K562 (cell line): ENCODE measurements at regions not wholly inside any gene's neighbourhood (a gene's known extent, or its start where the extent isn't known, plus 50 kb on each side); places are given as distances from the start of the nearest gene placed in this dataset.

Experiments used
- ATAC-seq: fragments of 200-7000 bp; cut with Tn5 transposase; 3 replicates; pipeline ENCODE4 v1.9.1; 2020; ENCODE audit warnings: moderate library complexity
- BruUV-seq: library from RNA; stranded (reverse); fragments of 400-500 nt; replicated peaks from 2 replicates; lab custom pipeline; 2021; lab: Mats Ljungman, UMichigan
- CTCF ChIA-PET: fragments of 300-600 bp; formaldehyde crosslinking; extraction: SDS; loops from one replicate; lab custom pipeline; 2021; ENCODE audit warnings: low intra/inter-chr PET ratio; lab: Yijun Ruan, JAX
- POLR2A ChIA-PET: fragments of 300-600, 350-650 bp; sonication (Branson Sonifier 250); formaldehyde crosslinking; extraction: SDS; loops from one replicate; lab custom pipeline; 2021; ENCODE audit warnings: antibody characterized with exemption, inconsistent platforms; lab: Yijun Ruan, JAX
- DNase-seq, 4 experiments: peaks; one replicate each; pipeline versions ENCODE4 v3.0.0 to v3.0.0-alpha.2; 2011 to 2018; ENCODE audit warnings: low spot score in 3 of 4, mixed read lengths in 3 of 4; ENCODE audit errors: extremely low read depth in 1 of 4
- FAIRE-seq: peaks from 2 replicates; lab custom pipeline; 2011; peaks lifted over from hg19 to GRCh38; lab: Jason Lieb, UNC
- H2AFZ ChIP-seq: 2 replicates; pipeline ENCODE4 v1.6.0; 2011; ENCODE audit warnings: low read depth, low read length, control low read depth, inconsistent platforms
- H3K27ac ChIP-seq: fragments of 200-600 bp; 3 replicates; pipeline ENCODE4 v1.8.0; 2011; ENCODE audit warnings: low read depth, mild to moderate bottlenecking, control low read depth, inconsistent platforms, low read length, moderate library complexity, mixed read lengths; ENCODE audit errors: extremely low read depth
- H3K27me3 ChIP-seq, 2 experiments: fragments of 300-600 bp in 1 of 2; 2 replicates in 1 of 2; 3 replicates in 1 of 2; pipeline versions ENCODE4 v1.6.0 to v1.8.0; 2011; ENCODE audit warnings: inconsistent platforms in 2 of 2, low read length in 2 of 2, mild to moderate bottlenecking in 1 of 2, mixed read lengths in 1 of 2, moderate library complexity in 1 of 2; ENCODE audit not compliant: control insufficient read depth in 2 of 2, insufficient read depth in 2 of 2
- H3K36me3 ChIP-seq: fragments of 300-600 bp; 3 replicates; pipeline ENCODE4 v1.8.0; 2011; ENCODE audit warnings: mild to moderate bottlenecking, low read length, inconsistent platforms; ENCODE audit not compliant: control insufficient read depth, insufficient read depth
- H3K4me1 ChIP-seq, 2 experiments: fragments of 200-600 bp in 1 of 2; replicated peaks in 1 of 2; 2 replicates in 1 of 2; 3 replicates in 1 of 2; pipeline versions ENCODE4 v1.5.1 to v1.8.0; 2011; ENCODE audit warnings: inconsistent platforms in 2 of 2, low read length in 2 of 2, mild to moderate bottlenecking in 1 of 2, mixed read lengths in 1 of 2, moderate library complexity in 1 of 2; ENCODE audit not compliant: control insufficient read depth in 2 of 2, insufficient read depth in 2 of 2
- H3K4me2 ChIP-seq: 2 replicates; pipeline ENCODE4 v1.6.1; 2011; ENCODE audit warnings: low read length, control low read depth, inconsistent platforms, mixed read lengths; ENCODE audit not compliant: insufficient read depth
- H3K4me3 ChIP-seq: fragments of 200-600 bp; sonication (generic), shearing (Covaris generic); 2 replicates; pipeline ENCODE4 v1.5.1; 2016; ENCODE audit warnings: control low read depth, inconsistent platforms
- H3K79me2 ChIP-seq: fragments of 200-600 bp; 3 replicates; pipeline ENCODE4 v1.8.0; 2011; ENCODE audit warnings: low read length, inconsistent platforms; ENCODE audit not compliant: control insufficient read depth, insufficient read depth
- H3K9ac ChIP-seq, 2 experiments: 2 replicates each; pipeline versions ENCODE4 v1.6.0 to v1.6.1; 2011; ENCODE audit warnings: low read depth in 2 of 2, low read length in 2 of 2, control low read depth in 1 of 2, inconsistent platforms in 1 of 2, mild to moderate bottlenecking in 1 of 2, mixed read lengths in 1 of 2; ENCODE audit not compliant: insufficient read depth in 1 of 2
- H3K9me1 ChIP-seq: one replicate; pipeline ENCODE4 v1.6.0; 2011; ENCODE audit warnings: inconsistent platforms, mild to moderate bottlenecking, low read length, moderate library complexity; ENCODE audit not compliant: control insufficient read depth, insufficient read depth
- H3K9me3 ChIP-seq: replicated peaks from 2 replicates; pipeline ENCODE4 v1.5.1; 2011; ENCODE audit warnings: low read depth, low read length, inconsistent platforms; ENCODE audit not compliant: control insufficient read depth, insufficient read depth
- H4K20me1 ChIP-seq: replicated peaks from 2 replicates; pipeline ENCODE4 v1.6.1; 2011; ENCODE audit warnings: low read length, inconsistent platforms, mixed read lengths; ENCODE audit not compliant: control insufficient read depth, insufficient read depth
- ELF4 ChIP-seq: fragments of 450-650 bp; formaldehyde crosslinking; IDR thresholded peaks from 2 replicates; pipeline ENCODE4 v1.4.0; 2022; ENCODE audit warnings: missing genetic modification characterization
- NFYB ChIP-seq: IDR thresholded peaks from 2 replicates; pipeline ENCODE4 v1.6.1; 2011; ENCODE audit warnings: mild to moderate bottlenecking, moderate library complexity; ENCODE audit not compliant: insufficient read length; ENCODE audit errors: extremely low read depth
- PBX2 ChIP-seq, 2 experiments: IDR thresholded peaks in 1 of 2; conservative IDR thresholded peaks in 1 of 2; 2 replicates each; pipeline ENCODE4 v1.6.1; 2016; ENCODE audit warnings: low read depth in 2 of 2, mild to moderate bottlenecking in 1 of 2, missing compliant biosample characterization in 1 of 2, missing genetic modification characterization in 1 of 2, moderate library complexity in 1 of 2
- WGBS: fragments of 100-300 bp; shearing (Covaris generic); methylation state at CpG from one replicate; pipeline ENCODE4 v1.1.6; 2016; ENCODE audit warnings: low coverage, mixed read lengths; ENCODE audit not compliant: insufficient coverage; ENCODE audit errors: missing lambda C conversion rate; 5-methylcytosine and 5-hydroxymethylcytosine counted together
- in situ Hi-C: fragments of 300-500 bp; cut with MboI; formaldehyde crosslinking; loops from 4 replicates; pipeline ENCODE4 v1.15.0; 2018; ENCODE audit warnings: inconsistent platforms, mixed read lengths
- intact Hi-C: fragments of 100-400 bp; cut with micrococcal nuclease; formaldehyde crosslinking; loops from 2 replicates; pipeline ENCODE4 v1.14.2; 2022

GRCh38 chr15:23835953-23836352 lies 148.8 kb upstream of the NDN start:
- ChIA-PET POLR2A (no interaction called here), CTCF (no interaction called here)
- H3K4me1 ChIP-seq = no peaks in the 10 kb centered on the region
- no peak overlapping the region for H3K4me3 ChIP-seq
- intact Hi-C loops = loop anchor here (10.0 kb wide), 1 partner anchor 71 kb away; no protein-coding TSS in a partner anchor
- no peaks in the 10 kb centered on the region for H4K20me1 ChIP-seq
- whole genome bisulfite sequencing = 3% methylated on average over 2 of the region's 2 CpGs
- ATAC-seq = no peak
- H3K9ac ChIP-seq = no peak overlapping the region
- no TSS peak for BruUV-seq
- H2AFZ ChIP-seq = no peak overlapping the region
- no peaks in the 10 kb centered on the region for H3K36me3 ChIP-seq
- in situ Hi-C loops = no loop called here
- no peaks in the 10 kb centered on the region for H3K27me3 ChIP-seq
- TF ChIP-seq PBX2 (CRISPR knock-in tag; IDR thresholded peaks at IDR 0.05; ENCODE audit: low read depth) (no peak), PBX2 (tag; conservative IDR thresholded peaks at IDR 0.05; ENCODE audit: low read depth) (no peak)
- TF ChIP-seq, all 486 proteins: peak for 0
- DNase-seq (no peak), FAIRE-seq (no peak)
- no peak overlapping the region for H3K27ac ChIP-seq
- no peaks in the 10 kb centered on the region for H3K79me2 ChIP-seq
- no peaks in the 10 kb centered on the region for H3K9me1 ChIP-seq
- no peaks in the 10 kb centered on the region for H3K9me3 ChIP-seq
- no peak overlapping the region for H3K4me2 ChIP-seq

GRCh38 chr15:23839893-23840474 lies 152.9 kb upstream of the NDN start:
- H4K20me1 ChIP-seq = no peaks in the 10 kb centered on the region
- no peak for FAIRE-seq

More at GRCh38 chr15:23839893-23840474, 152.9 kb upstream of the NDN start:
- H3K79me2 ChIP-seq = no peaks in the 10 kb centered on the region
- 2% methylated on average over 6 of the region's 6 CpGs for WGBS
- H3K27ac ChIP-seq = no peak overlapping the region
- BruUV-seq = no TSS peak
- no peak overlapping the region for H2AFZ ChIP-seq
- H3K4me2 ChIP-seq = no peak overlapping the region
- TF ChIP-seq ELF4 (CRISPR knock-in tag) = no peak
- TF ChIP-seq NFYB = no peak
- no peak overlapping the region for H3K9ac ChIP-seq
- in situ Hi-C loops = no loop called here
- H3K27me3 ChIP-seq = no peaks in the 10 kb centered on the region
- no peak overlapping the region for H3K4me3 ChIP-seq
- intact Hi-C loops = loop anchor here (10.0 kb wide), 1 partner anchor 75 kb away; no protein-coding TSS in a partner anchor
- H3K9me1 ChIP-seq = no peaks in the 10 kb centered on the region
- ATAC-seq (no peak), DNase-seq (no peak)
- H3K9me3 ChIP-seq = no peaks in the 10 kb centered on the region
- no peaks in the 10 kb centered on the region for H3K36me3 ChIP-seq
- POLR2A ChIA-PET = no interaction called here
- no peaks in the 10 kb centered on the region for H3K4me1 ChIP-seq
- CTCF ChIA-PET = no interaction called here
